HL-60 (cell line): ENCODE measurements at regions not wholly inside any gene's neighbourhood (a gene's known extent, or its start where the extent isn't known, plus 50 kb on each side); places are given as distances from the start of the nearest gene placed in this dataset.

ENCODE experiments used
- REST ChIP-seq: IDR thresholded peaks from 2 replicates; pipeline ENCODE4 v1.6.1; 2012; ENCODE audit warnings: low read depth; ENCODE audit not compliant: insufficient replicate concordance
- TF ChIP-seq, protein P1 (sequence below): IDR thresholded peaks from one replicate; pipeline ENCODE4 v1.5.1; 2011; ENCODE audit warnings: low read length, control low read depth, inconsistent platforms; ENCODE audit not compliant: insufficient read depth

GRCh38 chr9:31605164-31605563, 779.3 kb upstream of the ACO1 start:
- TF ChIP-seq, protein P1, sequence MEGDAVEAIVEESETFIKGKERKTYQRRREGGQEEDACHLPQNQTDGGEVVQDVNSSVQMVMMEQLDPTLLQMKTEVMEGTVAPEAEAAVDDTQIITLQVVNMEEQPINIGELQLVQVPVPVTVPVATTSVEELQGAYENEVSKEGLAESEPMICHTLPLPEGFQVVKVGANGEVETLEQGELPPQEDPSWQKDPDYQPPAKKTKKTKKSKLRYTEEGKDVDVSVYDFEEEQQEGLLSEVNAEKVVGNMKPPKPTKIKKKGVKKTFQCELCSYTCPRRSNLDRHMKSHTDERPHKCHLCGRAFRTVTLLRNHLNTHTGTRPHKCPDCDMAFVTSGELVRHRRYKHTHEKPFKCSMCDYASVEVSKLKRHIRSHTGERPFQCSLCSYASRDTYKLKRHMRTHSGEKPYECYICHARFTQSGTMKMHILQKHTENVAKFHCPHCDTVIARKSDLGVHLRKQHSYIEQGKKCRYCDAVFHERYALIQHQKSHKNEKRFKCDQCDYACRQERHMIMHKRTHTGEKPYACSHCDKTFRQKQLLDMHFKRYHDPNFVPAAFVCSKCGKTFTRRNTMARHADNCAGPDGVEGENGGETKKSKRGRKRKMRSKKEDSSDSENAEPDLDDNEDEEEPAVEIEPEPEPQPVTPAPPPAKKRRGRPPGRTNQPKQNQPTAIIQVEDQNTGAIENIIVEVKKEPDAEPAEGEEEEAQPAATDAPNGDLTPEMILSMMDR: no peak
- no peak for TF ChIP-seq REST
